Smooth muscle cell (in vitro differentiated cells): ENCODE measurements at regions not wholly inside any gene's neighbourhood (a gene's known extent, or its start where the extent isn't known, plus 50 kb on each side); places are given as distances from the start of the nearest gene placed in this dataset.

ENCODE experiments used
- DNase-seq: peaks from one replicate; lab custom pipeline; 2025; ENCODE audit not compliant: unreplicated experiment; lab: John Stamatoyannopoulos, UW
- H2AFZ ChIP-seq: fragments of 200-600 bp; sonication (generic); 2 replicates; pipeline ENCODE4 v1.6.0; 2016; ENCODE audit warnings: antibody characterized with exemption, low read depth, mild to moderate bottlenecking
- H3F3A ChIP-seq: fragments of 200-600 bp; sonication (generic); 2 replicates; pipeline ENCODE4 v1.6.0; 2017; ENCODE audit warnings: antibody characterized with exemption, low read depth
- H3K27ac ChIP-seq: fragments of 200-600 bp; sonication (generic); 2 replicates; pipeline ENCODE4 v1.5.1; 2016; ENCODE audit warnings: low read depth, mild to moderate bottlenecking
- H3K27me3 ChIP-seq: fragments of 200-600 bp; sonication (generic); 2 replicates; pipeline ENCODE4 v1.6.1; 2016; ENCODE audit warnings: low read depth, mild to moderate bottlenecking
- H3K36me3 ChIP-seq: fragments of 200-600 bp; sonication (generic); 2 replicates; pipeline ENCODE4 v1.5.1; 2016; ENCODE audit warnings: low read depth
- H3K4me1 ChIP-seq: fragments of 200-600 bp; sonication (generic); 2 replicates; pipeline ENCODE4 v1.5.1; 2016; ENCODE audit warnings: low read depth
- H3K4me2 ChIP-seq: fragments of 200-600 bp; sonication (generic); 2 replicates; pipeline ENCODE4 v1.6.0; 2016; ENCODE audit warnings: mild to moderate bottlenecking
- H3K4me3 ChIP-seq: fragments of 200-600 bp; sonication (generic); 2 replicates; pipeline ENCODE4 v1.5.1; 2016; ENCODE audit warnings: mild to moderate bottlenecking
- H3K79me2 ChIP-seq: fragments of 200-600 bp; sonication (generic); 2 replicates; pipeline ENCODE4 v1.6.0; 2016; ENCODE audit warnings: low read depth, mild to moderate bottlenecking
- H3K9ac ChIP-seq: fragments of 200-600 bp; sonication (generic); 2 replicates; pipeline ENCODE4 v1.6.0; 2016; ENCODE audit warnings: low read depth
- H3K9me3 ChIP-seq: fragments of 200-600 bp; sonication (generic); replicated peaks from 2 replicates; pipeline ENCODE4 v1.5.1; 2016; ENCODE audit warnings: low read depth
- H4K20me1 ChIP-seq: fragments of 200-600 bp; sonication (generic); 2 replicates; pipeline ENCODE4 v1.6.0; 2016; ENCODE audit warnings: low read depth
- WGBS: methylation state at CpG from one replicate; pipeline ENCODE4 v1.1.7; 2016; ENCODE audit warnings: low lambda C conversion rate; 5-methylcytosine and 5-hydroxymethylcytosine counted together
- TF ChIP-seq, protein P1 (sequence below): fragments of 200-600 bp; sonication (generic); IDR thresholded peaks from 2 replicates; pipeline ENCODE4 v1.5.1; 2017; ENCODE audit warnings: borderline replicate concordance, mild to moderate bottlenecking, antibody characterized with exemption; ENCODE audit not compliant: insufficient read depth, poor library complexity, severe bottlenecking

DNA sequence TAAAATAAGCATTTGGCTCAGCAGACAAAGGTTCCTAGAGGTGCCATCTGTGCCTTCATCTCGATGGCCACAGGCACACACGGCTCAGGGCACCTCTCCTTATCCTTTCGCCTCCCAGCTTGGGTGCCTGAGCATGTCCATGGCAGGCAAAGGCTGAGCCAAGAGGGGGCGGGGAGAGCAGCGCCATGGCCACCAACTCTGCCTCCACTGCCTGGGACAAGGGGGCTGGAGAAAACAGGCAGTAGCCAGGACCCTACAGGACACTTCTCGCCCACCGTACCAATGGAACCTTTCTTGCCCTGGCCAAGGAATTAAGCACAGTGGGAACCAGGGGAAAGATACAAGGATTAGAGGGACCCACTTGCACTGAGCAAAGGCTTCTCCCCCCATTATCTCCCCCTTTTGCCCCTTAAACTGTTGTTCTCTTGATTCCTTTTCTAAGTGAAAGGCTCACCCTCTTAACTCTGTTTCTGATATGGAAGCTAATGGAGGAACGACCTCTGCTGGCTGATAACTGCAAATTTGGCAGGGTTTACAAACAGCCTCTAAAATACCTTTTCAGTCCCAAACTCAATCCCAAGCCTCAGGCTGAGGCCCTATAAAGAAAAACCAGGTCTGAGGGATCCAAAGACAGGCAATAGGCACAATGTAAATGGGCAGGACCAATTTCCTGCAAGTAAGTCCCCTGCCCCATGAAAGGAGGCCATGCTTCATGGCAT is 335.2 kb downstream of the ADAM29 start:
- Histone ChIP-seq H3K4me2 (no peak overlapping the region), H3K27me3 (no peaks in the 10 kb centered on the region), H3K27ac (no peak overlapping the region), H3K9ac (no peak overlapping the region), H3K4me3 (no peak overlapping the region), H3K79me2 (no peaks in the 10 kb centered on the region), H4K20me1 (no peaks in the 10 kb centered on the region), H3K4me1 (no peaks in the 10 kb centered on the region), H3K9me3 (no peaks in the 10 kb centered on the region), H3F3A (no peaks in the 10 kb centered on the region), H2AFZ (no peak overlapping the region), H3K36me3 (no peaks in the 10 kb centered on the region)
- 86% methylated on average over 8 of the region's 8 CpGs for WGBS
- TF ChIP-seq, protein P1, sequence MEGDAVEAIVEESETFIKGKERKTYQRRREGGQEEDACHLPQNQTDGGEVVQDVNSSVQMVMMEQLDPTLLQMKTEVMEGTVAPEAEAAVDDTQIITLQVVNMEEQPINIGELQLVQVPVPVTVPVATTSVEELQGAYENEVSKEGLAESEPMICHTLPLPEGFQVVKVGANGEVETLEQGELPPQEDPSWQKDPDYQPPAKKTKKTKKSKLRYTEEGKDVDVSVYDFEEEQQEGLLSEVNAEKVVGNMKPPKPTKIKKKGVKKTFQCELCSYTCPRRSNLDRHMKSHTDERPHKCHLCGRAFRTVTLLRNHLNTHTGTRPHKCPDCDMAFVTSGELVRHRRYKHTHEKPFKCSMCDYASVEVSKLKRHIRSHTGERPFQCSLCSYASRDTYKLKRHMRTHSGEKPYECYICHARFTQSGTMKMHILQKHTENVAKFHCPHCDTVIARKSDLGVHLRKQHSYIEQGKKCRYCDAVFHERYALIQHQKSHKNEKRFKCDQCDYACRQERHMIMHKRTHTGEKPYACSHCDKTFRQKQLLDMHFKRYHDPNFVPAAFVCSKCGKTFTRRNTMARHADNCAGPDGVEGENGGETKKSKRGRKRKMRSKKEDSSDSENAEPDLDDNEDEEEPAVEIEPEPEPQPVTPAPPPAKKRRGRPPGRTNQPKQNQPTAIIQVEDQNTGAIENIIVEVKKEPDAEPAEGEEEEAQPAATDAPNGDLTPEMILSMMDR, result peak; percentile 22
- DNase-seq, result no peak

DNA sequence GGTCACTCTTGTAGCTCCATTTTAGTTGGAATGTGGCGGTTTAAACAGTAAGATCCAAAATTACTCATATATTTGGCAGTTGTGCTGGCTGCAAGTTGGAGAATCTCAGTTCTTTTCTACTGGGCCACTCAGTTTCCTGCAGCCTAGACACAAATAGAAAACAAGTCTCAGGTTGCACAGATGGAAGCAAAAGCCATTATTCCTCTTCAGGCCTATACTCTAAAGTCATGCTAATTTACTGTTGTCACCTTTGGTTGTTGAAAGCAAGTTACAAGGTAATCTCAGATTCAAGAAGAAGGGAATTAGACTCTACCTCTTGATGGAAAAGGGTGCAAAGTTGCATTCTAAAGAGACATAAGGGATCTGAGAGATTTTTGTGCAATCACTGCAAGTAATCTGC is 345.4 kb downstream of the ADAM29 start:
- Histone ChIP-seq H3F3A (no peaks in the 10 kb centered on the region), H3K9ac (no peak overlapping the region), H3K79me2 (no peaks in the 10 kb centered on the region), H3K36me3 (no peaks in the 10 kb centered on the region), H4K20me1 (no peaks in the 10 kb centered on the region), H3K27ac (no peak overlapping the region), H3K4me2 (no peak overlapping the region), H3K4me1 (no peaks in the 10 kb centered on the region), H3K27me3 (no peaks in the 10 kb centered on the region), H3K9me3 (no peaks in the 10 kb centered on the region), H3K4me3 (no peak overlapping the region), H2AFZ (no peak overlapping the region)
- no peak for DNase-seq
- WGBS, result 96% methylated on average over 1 of the region's 1 CpG
- TF ChIP-seq, protein P1, result no peak

DNA sequence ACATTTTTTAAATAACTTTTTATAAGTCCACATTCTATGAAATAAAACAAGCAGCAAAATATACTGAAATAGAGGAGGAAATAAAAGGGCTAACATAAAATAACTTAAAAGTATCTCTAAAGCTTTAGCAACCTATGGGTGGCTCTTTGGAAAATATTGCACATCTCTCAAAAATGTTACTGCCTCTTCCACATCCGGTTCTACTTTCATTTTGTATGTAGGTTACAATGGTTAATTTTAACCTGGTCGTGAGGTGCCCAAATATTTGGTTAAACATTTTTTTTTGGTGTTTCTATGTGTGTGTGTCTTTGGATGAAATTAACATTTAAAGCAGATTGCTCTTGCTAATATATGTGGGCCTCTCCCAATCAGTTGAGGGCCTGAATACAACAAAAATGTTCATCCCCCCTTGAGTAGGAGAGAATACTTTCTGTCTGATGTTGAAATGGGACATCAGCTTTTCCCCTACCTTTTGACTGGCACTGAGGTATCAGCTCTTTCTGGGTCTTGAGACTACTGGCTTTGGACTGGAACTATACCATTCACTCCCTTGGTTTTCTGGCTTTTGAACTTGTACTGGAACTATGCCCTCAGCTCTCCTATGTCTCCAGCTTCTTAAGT is 353.0 kb downstream of the ADAM29 start:
- DNase-seq, result no peak
- H3K4me2 ChIP-seq, result no peak overlapping the region
- no peak overlapping the region for H3K27ac ChIP-seq
- no peak overlapping the region for H3K9ac ChIP-seq
- H3K4me3 ChIP-seq, result no peak overlapping the region
- H2AFZ ChIP-seq, result no peak overlapping the region
- H3K27me3 ChIP-seq, result no peaks in the 10 kb centered on the region
- no peaks in the 10 kb centered on the region for H3K79me2 ChIP-seq
- TF ChIP-seq, protein P1, result no peak
- H3F3A ChIP-seq, result no peaks in the 10 kb centered on the region
- no peaks in the 10 kb centered on the region for H3K36me3 ChIP-seq
- no peaks in the 10 kb centered on the region for H4K20me1 ChIP-seq
- no peaks in the 10 kb centered on the region for H3K9me3 ChIP-seq
- no peaks in the 10 kb centered on the region for H3K4me1 ChIP-seq
- 90% methylated on average over 2 of the region's 2 CpGs for WGBS
